Uterus (tissue), 3 donors: ENCODE measurements at regions not wholly inside any gene's neighbourhood (a gene's known extent, or its start where the extent isn't known, plus 50 kb on each side); places are given as distances from the start of the nearest gene placed in this dataset.
"Not testable (repeated sequence)": the region's sequence is repeated elsewhere in the genome, so short reads cannot be mapped to it uniquely, and the experiment has no call there.

Source experiments
- DNase-seq, 2 donors: peaks; one replicate each; pipeline ENCODE4 v3.0.0-alpha.2; 2019 to 2020
- H3K27ac ChIP-seq, 2 donors: fragments of 200-600 bp; sonication (generic); 1 replicate in 1 of 2; 2 replicates in 1 of 2; pipeline ENCODE4 v1.5.1; 2016 to 2018
- H3K27me3 ChIP-seq, 2 donors: fragments of 200-600 bp; sonication (generic); one replicate each; pipeline ENCODE4 v1.5.1; 2018 to 2019; ENCODE audit warnings: control low read depth in 1 of 2
- H3K36me3 ChIP-seq, 2 donors: fragments of 200-600 bp; sonication (generic); one replicate each; pipeline ENCODE4 v1.5.1; 2019; ENCODE audit warnings: control low read depth in 1 of 2
- H3K4me1 ChIP-seq, 2 donors: fragments of 200-600 bp; sonication (generic); one replicate each; pipeline ENCODE4 v1.5.1; 2018 to 2019; ENCODE audit warnings: control low read depth in 1 of 2
- H3K4me3 ChIP-seq, 2 donors: fragments of 200-600 bp; sonication (generic); 1 replicate in 1 of 2; 2 replicates in 1 of 2; pipeline ENCODE4 v1.5.1; 2018 to 2019; ENCODE audit warnings: mild to moderate bottlenecking in 1 of 2
- H3K9me3 ChIP-seq, 2 donors: fragments of 200-600 bp; sonication (generic); one replicate each; pipeline ENCODE4 v1.5.1; 2019; ENCODE audit warnings: control low read depth in 1 of 2
- CTCF ChIP-seq, 4 experiments: fragments of 200-600 bp in 2 of 4; fragments of 450-650 bp in 2 of 4; sonication (generic) in 2 of 4; IDR thresholded peaks; one replicate each; pipeline ENCODE4 v1.5.1; 2016 to 2019; ENCODE audit warnings: antibody characterized with exemption in 4 of 4, mild to moderate bottlenecking in 2 of 4, moderate library complexity in 1 of 4
- POLR2A ChIP-seq, 2 donors: fragments of 450-650 bp; IDR thresholded peaks; one replicate each; pipeline ENCODE4 v1.6.1; 2016; ENCODE audit warnings: antibody characterized with exemption in 2 of 2, mild to moderate bottlenecking in 1 of 2, moderate library complexity in 1 of 2
- intact Hi-C: fragments of 100-400 bp; cut with DNase I; formaldehyde crosslinking; loops from one replicate; pipeline ENCODE4 v1.15.1; 2023; ENCODE audit warnings: low total_unique reads
- donor health status: DM: yes; HTN: yes; CAD: no.

- no peaks in the 10 kb centered on the region for H3K27me3 ChIP-seq
- no peak overlapping the region for H3K27ac ChIP-seq
- no peaks in the 10 kb centered on the region for H3K36me3 ChIP-seq
- H3K4me3 ChIP-seq, result no peak overlapping the region
- H3K9me3 ChIP-seq, result peaks cover 0 to 24% of the 10 kb centered on the region in 2 donors
- intact Hi-C loops, result no loop called here
- TF ChIP-seq CTCF (IDR thresholded peaks at IDR 0.05), result no peak
- no peak for TF ChIP-seq POLR2A (IDR thresholded peaks at IDR 0.05)
- no peak for DNase-seq
- H3K4me1 ChIP-seq, result no peaks in the 10 kb centered on the region
These were observed 159.4 kb downstream of the CRLF2 start for GRCh38 chrX:1053072-1053471.

- no peak for TF ChIP-seq CTCF (IDR thresholded peaks at IDR 0.05)
- no peak for TF ChIP-seq POLR2A (IDR thresholded peaks at IDR 0.05)
- intact Hi-C loops, result no loop called here
- H3K9me3 ChIP-seq, result peaks cover 0 to 24% of the 10 kb centered on the region in 2 donors
- no peaks in the 10 kb centered on the region for H3K36me3 ChIP-seq
- H3K27me3 ChIP-seq, result no peaks in the 10 kb centered on the region
- H3K4me3 ChIP-seq, result no peak overlapping the region
- H3K27ac ChIP-seq, result no peak overlapping the region
- no peak for DNase-seq
- H3K4me1 ChIP-seq, result no peaks in the 10 kb centered on the region
These were observed 160.4 kb downstream of the CRLF2 start for GRCh38 chrX:1052021-1052420.

GRCh38 chrX:1051421-1051820, 161.0 kb downstream of the CRLF2 start:
- intact Hi-C loops, result no loop called here
- Histone ChIP-seq H3K27ac (no peak overlapping the region), H3K36me3 (no peaks in the 10 kb centered on the region), H3K27me3 (no peaks in the 10 kb centered on the region), H3K4me3 (no peak overlapping the region), H3K9me3 (peaks cover 0 to 24% of the 10 kb centered on the region in 2 donors), H3K4me1 (no peaks in the 10 kb centered on the region)
- DNase-seq, result no peak
- TF ChIP-seq CTCF (IDR thresholded peaks at IDR 0.05) (no peak), POLR2A (IDR thresholded peaks at IDR 0.05) (no peak)

GRCh38 chrX:1045680-1046314, 166.7 kb downstream of the CRLF2 start:
- Histone ChIP-seq H3K4me1 (no peaks in the 10 kb centered on the region), H3K27me3 (no peaks in the 10 kb centered on the region), H3K9me3 (peaks cover 0 to 9% of the 10 kb centered on the region in 2 donors), H3K4me3 (no peak overlapping the region), H3K27ac (no peak overlapping the region), H3K36me3 (no peaks in the 10 kb centered on the region)
- no peak for DNase-seq
- TF ChIP-seq CTCF (IDR thresholded peaks at IDR 0.05) (no peak), POLR2A (IDR thresholded peaks at IDR 0.05) (no peak)
- intact Hi-C loops, result no loop called here

- no peak overlapping the region for H3K4me3 ChIP-seq
- DNase-seq, result no peak
- H3K27me3 ChIP-seq, result no peaks in the 10 kb centered on the region
- no peaks in the 10 kb centered on the region for H3K4me1 ChIP-seq
- no peaks in the 10 kb centered on the region for H3K36me3 ChIP-seq
- H3K9me3 ChIP-seq, result peaks cover 0 to 8% of the 10 kb centered on the region in 2 donors
- intact Hi-C loops, result no loop called here
- no peak for TF ChIP-seq POLR2A (IDR thresholded peaks at IDR 0.05)
- TF ChIP-seq CTCF (IDR thresholded peaks at IDR 0.05), result no peak
- no peak overlapping the region for H3K27ac ChIP-seq
These were observed 171.4 kb downstream of the CRLF2 start for GRCh38 chrX:1041091-1041490.

- H3K36me3 ChIP-seq, H3K4me3 ChIP-seq, DNase-seq, H3K27ac ChIP-seq, intact Hi-C loops, H3K9me3 ChIP-seq, H3K4me1 ChIP-seq, H3K27me3 ChIP-seq: not testable (repeated sequence)
These were observed 176.5 kb downstream of the CRLF2 start for GRCh38 chrX:1035931-1036330.
